WERI-Rb-1 (cell line): ENCODE measurements at regions not wholly inside any gene's neighbourhood (a gene's known extent, or its start where the extent isn't known, plus 50 kb on each side); places are given as distances from the start of the nearest gene placed in this dataset.

Experiments
- DNase-seq: peaks from one replicate; pipeline ENCODE4 v3.0.0-alpha.2; 2020
- H3K27ac ChIP-seq: fragments of 250-450 bp; sonication (Bioruptor Pico); 2 replicates; pipeline ENCODE4 v1.5.1; 2020; ENCODE audit warnings: mild to moderate bottlenecking, moderate library complexity
- H3K27me3 ChIP-seq: fragments of 250-450 bp; sonication (Bioruptor Pico); 2 replicates; pipeline ENCODE4 v1.5.1; 2021; ENCODE audit warnings: mild to moderate bottlenecking, low read depth, moderate library complexity; ENCODE audit not compliant: insufficient read depth, severe bottlenecking
- H3K36me3 ChIP-seq: fragments of 250-450 bp; sonication (Bioruptor Pico); 2 replicates; pipeline ENCODE4 v1.5.1; 2020; ENCODE audit warnings: mild to moderate bottlenecking, moderate library complexity
- H3K4me3 ChIP-seq: 2 replicates; pipeline ENCODE4 v1.5.1; 2011; ENCODE audit warnings: low read depth, mild to moderate bottlenecking, control low read depth, low read length
- H3K9me3 ChIP-seq: fragments of 250-450 bp; sonication (Bioruptor Pico); 2 replicates; pipeline ENCODE4 v1.5.1; 2021; ENCODE audit warnings: mild to moderate bottlenecking, moderate library complexity; ENCODE audit not compliant: severe bottlenecking
- CTCF ChIP-seq: IDR thresholded peaks from 2 replicates; pipeline ENCODE4 v1.5.1; 2011; ENCODE audit warnings: low read depth, mild to moderate bottlenecking, control low read depth, inconsistent platforms, low read length

- H3K4me3 ChIP-seq, result no peak overlapping the region
- no peaks in the 10 kb centered on the region for H3K9me3 ChIP-seq
- DNase-seq, result no peak
- H3K36me3 ChIP-seq, result no peaks in the 10 kb centered on the region
- no peak overlapping the region for H3K27ac ChIP-seq
- no peak for TF ChIP-seq CTCF
- H3K27me3 ChIP-seq, result no peaks in the 10 kb centered on the region
Measured at GRCh38 chr10:91689731-91690168, 56.9 kb upstream of the PPP1R3C start.

GRCh38 chr10:91684841-91685240 is 52.0 kb upstream of the PPP1R3C start:
- TF ChIP-seq CTCF, result no peak

GRCh38 chr10:91683975-91684374 is 51.1 kb upstream of the PPP1R3C start:
- no peak for TF ChIP-seq CTCF

More at GRCh38 chr10:91684841-91685240, 52.0 kb upstream of the PPP1R3C start:
- no peaks in the 10 kb centered on the region for H3K9me3 ChIP-seq
- no peak overlapping the region for H3K4me3 ChIP-seq
- no peak overlapping the region for H3K27ac ChIP-seq
- no peaks in the 10 kb centered on the region for H3K36me3 ChIP-seq
- no peaks in the 10 kb centered on the region for H3K27me3 ChIP-seq
- no peak for DNase-seq

GRCh38 chr10:91682912-91683311 is 50.0 kb upstream of the PPP1R3C start:
- no peak overlapping the region for H3K4me3 ChIP-seq
- DNase-seq, result no peak
- no peaks in the 10 kb centered on the region for H3K9me3 ChIP-seq
- TF ChIP-seq CTCF, result no peak
- H3K27me3 ChIP-seq, result no peaks in the 10 kb centered on the region
- no peaks in the 10 kb centered on the region for H3K36me3 ChIP-seq
- no peak overlapping the region for H3K27ac ChIP-seq

More at GRCh38 chr10:91683975-91684374, 51.1 kb upstream of the PPP1R3C start:
- Histone ChIP-seq H3K27ac (no peak overlapping the region), H3K36me3 (no peaks in the 10 kb centered on the region), H3K27me3 (no peaks in the 10 kb centered on the region), H3K4me3 (no peak overlapping the region), H3K9me3 (no peaks in the 10 kb centered on the region)
- no peak for DNase-seq
